GM18909 (cell line): ENCODE measurements at regions not wholly inside any gene's neighbourhood (a gene's known extent, or its start where the extent isn't known, plus 50 kb on each side); places are given as distances from the start of the nearest gene placed in this dataset.
"Not testable (repeated sequence)": the region's sequence is repeated elsewhere in the genome, so short reads cannot be mapped to it uniquely, and the experiment has no call there.

ENCODE experiments used
- ATAC-seq: cut with Tn5 transposase; IDR thresholded peaks from one replicate; pipeline ENCODE4 v1.9.1; 2021; ENCODE audit warnings: mild to moderate bottlenecking; ENCODE audit not compliant: unreplicated experiment, poor library complexity

DNA sequence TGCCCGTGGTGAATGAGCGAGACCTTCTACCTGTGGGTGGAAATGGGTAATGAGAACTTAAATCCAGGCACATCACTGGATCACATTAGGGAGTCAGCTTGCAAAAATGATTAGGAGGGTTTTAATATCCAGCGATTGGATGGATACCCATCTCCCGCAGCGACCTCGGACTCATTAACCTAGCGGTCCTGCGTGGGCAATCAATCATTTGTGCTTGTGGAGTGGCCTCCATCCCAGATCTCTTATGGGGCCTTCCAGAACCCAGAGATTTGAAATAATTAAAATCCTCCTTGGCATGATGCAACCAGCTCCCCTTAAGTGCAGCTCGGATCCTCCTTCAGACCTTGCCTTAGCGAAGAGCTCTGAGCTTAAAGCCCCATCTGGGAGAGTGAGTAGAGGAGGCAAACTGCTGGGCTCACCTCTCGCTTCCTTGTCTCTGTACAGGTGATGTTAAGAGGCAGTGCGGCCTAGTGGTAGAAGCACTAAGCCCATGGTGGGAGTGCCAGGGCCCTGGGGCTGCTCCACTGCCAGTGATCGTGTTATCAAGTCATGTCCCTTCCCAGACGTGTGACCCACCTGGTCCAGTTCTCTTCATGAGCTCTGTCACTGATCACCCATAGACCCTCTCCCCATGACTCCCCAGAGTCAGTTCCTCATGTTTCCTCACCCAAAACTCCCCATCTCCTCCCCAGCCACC, 285.2 kb upstream of the TLE3 start:
- no peak for ATAC-seq

DNA sequence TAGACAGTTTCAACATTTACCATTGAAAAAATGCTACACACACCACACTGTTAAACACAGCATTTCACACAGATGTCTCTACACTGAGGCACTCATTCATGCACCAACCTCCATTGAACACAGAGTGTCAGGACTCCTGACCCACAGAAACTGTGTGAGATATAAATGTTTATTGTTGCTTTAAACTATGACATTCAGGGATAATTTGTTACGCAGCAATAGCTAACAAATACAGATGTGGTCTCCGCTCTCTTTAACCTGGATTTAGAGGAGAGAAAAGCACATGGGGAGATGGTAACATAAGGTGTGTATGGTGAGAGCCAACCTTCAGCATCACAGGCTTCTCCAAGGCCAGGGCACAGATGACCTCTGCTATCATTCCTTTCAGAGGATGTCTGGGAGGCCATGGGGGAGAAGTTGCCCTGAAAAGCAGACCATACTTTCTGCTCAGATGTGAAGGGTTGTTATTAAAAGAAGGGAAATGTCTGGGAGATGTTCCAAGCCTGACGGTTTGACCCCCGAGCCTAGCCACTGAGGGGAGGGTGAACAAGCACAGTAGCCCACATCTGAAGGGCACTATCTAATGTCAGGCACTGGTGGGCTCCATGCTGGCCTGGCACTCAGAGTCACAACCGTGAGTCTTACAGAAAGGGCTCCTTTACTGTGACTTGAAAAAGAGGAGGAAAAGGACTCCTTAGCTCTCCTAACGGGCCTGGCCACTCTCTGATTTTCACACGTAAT, 284.5 kb upstream of the TLE3 start:
- ATAC-seq = no peak

- no peak for ATAC-seq
Observed at GRCh38 chr15:70379938-70380883, 282.5 kb upstream of the TLE3 start.

DNA sequence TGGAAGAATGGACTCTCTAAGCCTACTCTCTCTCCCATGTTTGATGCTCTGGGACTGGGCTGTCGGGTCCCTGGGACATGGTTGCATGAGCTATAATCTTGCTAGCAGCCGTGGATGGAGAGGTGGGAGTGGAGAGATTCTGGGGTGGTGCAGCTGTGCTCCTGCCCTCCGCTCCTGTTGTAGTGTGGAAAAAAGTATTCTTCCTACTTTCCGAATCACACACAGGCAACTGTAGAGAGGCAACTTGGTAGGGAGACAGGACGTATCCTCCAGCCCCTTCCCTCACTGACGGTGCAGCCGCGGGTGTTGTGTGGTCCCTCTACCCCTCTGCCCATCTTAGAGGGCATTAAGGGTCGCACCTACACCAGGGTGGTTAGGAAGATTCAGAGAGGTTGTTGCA, 281.4 kb upstream of the TLE3 start:
- ATAC-seq = no peak

GRCh38 chr15:70378126-70379031, 280.7 kb upstream of the TLE3 start:
- no peak for ATAC-seq

- ATAC-seq = no peak
Observed at GRCh38 chr15:70376929-70377691, 279.4 kb upstream of the TLE3 start.

DNA sequence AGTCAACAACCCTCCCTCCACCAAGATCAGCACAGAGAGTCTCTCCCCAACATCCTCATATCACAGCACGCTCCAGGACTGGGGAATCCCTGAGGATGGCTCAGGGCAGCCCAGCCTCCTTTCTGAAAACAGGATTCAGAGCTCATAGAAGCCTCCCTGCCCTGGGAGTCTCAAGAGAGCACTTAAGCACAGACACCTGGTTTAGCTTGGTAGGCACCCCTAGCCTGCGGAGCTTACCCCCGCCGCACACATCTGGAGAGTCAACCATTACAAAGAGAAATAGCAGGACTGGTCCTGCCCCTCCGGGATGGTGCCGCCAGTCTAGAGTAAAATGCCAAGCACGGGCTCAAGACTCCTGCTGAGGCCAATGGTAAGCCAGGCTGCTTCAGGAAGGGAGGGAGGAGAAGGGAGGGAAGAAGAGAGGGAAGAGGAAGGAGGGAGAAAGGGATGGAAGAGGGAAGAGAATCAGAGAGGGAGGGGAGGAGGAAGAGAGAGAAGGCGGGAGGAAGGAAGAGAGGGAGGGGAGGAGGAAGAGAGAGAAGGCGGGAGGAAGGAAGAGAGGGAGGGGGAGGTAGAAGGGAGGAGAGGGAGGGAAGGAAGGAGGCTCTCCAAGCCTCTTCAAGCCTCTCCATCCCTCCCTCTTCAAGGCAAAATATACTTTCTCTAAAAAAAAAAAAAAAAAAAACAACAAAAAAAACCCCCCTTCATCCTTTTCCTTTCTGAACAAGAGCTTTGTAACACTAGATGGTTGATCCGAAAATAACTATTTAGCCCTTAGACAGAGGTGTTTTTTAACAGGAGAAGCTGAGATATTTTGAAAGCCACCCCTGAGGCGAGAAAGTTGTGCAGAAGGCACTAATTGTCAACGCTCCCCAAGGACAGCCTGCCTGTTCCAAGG, 278.6 kb upstream of the TLE3 start:
- no peak for ATAC-seq

DNA sequence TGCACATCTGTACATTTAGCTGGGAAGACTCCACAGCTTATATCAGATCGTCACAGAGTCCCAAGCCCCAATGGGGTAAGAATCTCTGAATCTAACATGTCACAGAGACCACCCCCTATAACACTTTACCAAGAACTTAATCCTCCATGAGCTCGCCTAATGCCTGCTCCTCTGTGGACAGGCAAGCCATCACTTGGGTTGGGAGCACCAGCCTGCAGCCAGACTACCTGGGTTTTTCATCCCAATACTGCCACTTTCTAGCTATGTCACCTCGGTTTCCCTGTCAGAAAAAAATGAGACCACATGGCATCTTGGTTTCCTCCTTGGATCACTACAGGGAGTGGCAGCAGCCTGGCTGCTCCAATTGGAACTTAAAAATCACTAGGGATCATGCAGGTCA, 277.9 kb upstream of the TLE3 start:
- ATAC-seq = no peak

GRCh38 chr15:70375006-70375431, 277.3 kb upstream of the TLE3 start:
- no peak for ATAC-seq

DNA sequence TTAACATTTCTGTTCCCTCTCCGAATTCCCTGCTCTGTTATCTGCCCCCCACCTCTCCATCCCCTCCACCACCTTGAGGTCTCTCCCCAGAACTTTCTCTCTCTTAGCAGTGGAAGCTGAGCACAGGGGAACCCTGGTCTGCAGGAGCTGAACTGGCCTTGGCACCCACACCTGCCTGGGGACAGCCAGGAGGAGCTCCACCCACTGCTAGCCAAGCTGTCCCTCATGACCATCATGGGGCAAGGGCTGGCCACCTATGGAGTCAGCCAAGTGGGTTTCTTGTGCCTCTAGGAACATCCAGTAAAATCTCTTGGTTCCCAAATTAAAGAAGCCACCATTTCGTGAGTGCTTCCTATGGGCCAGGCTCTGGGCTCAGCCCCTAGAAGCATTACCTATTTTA, 276.4 kb upstream of the TLE3 start:
- no peak for ATAC-seq

DNA sequence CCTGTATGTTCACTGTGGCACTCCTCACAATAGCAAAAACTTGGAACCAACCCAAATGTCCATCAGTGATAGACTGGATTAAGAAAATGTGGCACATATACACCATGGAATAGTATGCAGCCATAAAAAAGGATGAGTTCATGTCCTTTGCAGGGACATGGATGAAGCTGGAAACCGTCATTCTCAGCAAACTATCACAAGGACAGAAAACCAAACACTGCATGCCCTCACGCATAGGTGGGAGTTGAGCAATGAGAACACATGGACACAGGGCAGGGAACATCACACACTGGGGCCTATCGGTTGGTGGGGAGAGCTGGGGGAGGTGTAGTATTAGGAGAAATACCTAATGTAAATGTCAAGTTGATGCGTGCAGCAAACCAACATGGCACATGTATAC, 275.7 kb upstream of the TLE3 start:
- not testable (repeated sequence) for ATAC-seq

DNA sequence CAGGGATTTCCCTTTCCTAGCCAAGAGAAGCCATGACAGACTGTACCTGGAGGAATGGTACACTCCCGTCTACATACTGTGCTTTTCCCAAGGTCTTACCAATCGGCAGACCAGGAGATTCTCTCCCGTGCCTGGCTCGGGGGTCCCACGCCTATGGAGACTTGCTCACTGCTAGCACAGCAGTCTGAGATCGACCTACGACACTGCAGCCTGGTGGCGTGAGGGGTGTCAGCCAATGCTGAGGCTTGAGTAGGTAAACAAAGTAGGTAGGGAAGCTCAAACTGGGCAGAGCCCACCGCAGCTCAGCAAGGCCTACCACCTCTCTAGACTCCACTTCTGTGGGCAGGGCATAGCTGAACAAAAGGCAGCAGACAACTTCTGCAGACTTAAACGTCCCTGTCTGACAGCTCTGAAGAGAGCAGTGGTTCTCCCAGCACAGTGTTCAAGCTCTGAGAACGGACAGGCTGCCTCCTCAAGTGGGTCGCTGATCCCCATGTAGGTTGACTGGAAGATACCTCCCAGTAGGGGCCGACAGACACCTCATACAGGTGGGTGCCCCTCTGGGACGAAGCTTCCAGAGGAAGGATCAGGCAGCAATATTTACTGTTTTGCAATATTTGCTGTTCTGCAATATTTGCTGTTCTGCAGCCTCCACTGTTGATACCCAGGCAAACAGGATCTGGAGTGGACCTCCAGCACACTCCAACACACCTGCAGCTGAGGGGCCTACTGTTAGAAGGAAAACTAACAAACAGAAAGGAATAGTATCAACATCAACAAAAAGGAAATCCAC, 270.4 kb upstream of the TLE3 start:
- ATAC-seq = not testable (repeated sequence)

DNA sequence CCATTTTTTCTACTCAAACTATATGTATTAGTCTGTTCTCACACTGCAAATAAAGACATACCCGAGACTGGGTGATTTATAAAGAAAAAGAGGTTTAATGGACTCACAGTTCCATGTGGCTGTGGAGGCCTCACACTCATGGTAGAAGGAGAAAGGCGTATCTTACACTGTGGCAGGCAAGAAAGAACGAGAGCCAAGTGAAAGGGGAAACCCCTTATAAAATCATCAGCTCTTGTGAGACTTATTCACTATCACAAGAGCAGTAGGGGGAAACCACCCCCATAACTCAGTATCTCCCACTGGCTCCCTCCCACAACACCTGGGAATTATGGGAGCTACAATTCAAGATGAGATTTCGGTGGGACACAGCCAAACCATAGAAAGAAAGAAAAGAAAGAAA, 266.3 kb upstream of the TLE3 start:
- ATAC-seq = not testable (repeated sequence)

DNA sequence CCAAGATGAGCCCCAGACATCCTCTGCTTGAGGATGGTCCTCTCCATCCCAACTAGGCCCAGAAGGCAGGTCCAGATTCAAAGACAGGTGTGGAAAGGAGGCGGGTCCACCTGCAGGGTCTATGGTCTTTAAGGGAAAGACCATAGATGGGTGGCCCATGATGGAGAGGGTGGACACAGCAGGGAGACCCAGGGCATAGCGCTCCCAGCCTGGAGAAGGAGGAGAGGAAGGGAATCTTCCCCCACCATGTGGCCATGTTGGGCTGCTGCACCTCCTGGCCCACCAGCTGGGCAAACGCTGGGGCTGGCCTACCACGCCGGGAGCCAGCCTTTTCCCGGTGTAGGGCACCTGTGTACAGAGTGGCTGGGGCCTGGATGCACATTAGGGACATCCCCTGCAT, 265.2 kb upstream of the TLE3 start:
- no peak for ATAC-seq

- ATAC-seq = no peak
Observed at GRCh38 chr15:70362350-70362749, 264.6 kb upstream of the TLE3 start.

GRCh38 chr15:70361891-70362290, 264.2 kb upstream of the TLE3 start:
- no peak for ATAC-seq

DNA sequence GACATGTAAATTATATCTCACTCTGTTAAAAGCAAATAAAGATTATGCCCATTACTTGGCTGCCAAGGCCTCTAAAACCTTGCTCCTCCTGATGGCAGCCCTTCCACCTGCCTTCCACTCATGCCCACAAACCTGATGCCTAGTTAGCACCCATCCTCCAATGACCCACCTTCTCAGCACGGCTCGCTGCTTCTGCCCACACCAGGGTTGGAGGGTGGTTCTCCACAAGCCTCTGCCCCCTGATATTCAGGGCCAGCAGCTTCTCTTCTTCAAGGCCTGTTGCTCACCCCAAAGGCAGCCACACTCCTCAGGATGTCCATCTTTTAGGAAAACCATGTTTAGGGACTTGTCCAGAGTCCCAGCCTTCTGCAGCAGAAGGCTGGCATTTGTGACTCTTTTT, 263.4 kb upstream of the TLE3 start:
- no peak for ATAC-seq
